B cell (primary cell): ENCODE measurements at regions not wholly inside any gene's neighbourhood (a gene's known extent, or its start where the extent isn't known, plus 50 kb on each side); places are given as distances from the start of the nearest gene placed in this dataset.
"Not testable (repeated sequence)": the region's sequence is repeated elsewhere in the genome, so short reads cannot be mapped to it uniquely, and the experiment has no call there.

Experiments used
- CTCF ChIP-seq: fragments of 200-600 bp; IDR thresholded peaks from one replicate; pipeline ENCODE4 v1.8.0; 2022; ENCODE audit warnings: antibody characterized with exemption, mild to moderate bottlenecking
- EZH2 ChIP-seq: IDR thresholded peaks from 2 replicates; pipeline ENCODE4 v1.6.1; 2012; ENCODE audit warnings: borderline replicate concordance, low read depth, mild to moderate bottlenecking, moderate library complexity, low read length; ENCODE audit not compliant: insufficient read depth, poor library complexity, severe bottlenecking

GRCh38 chr17:20731131-20731530 is 151.6 kb downstream of the CDRT15L2 start:
- not testable (repeated sequence) for TF ChIP-seq CTCF, EZH2
